IMR-90 (cell line): ENCODE measurements at regions not wholly inside any gene's neighbourhood (a gene's known extent, or its start where the extent isn't known, plus 50 kb on each side); places are given as distances from the start of the nearest gene placed in this dataset.

Experiments
- ATAC-seq: fragments of 200-7000 bp; cut with Tn5 transposase; 2 replicates; pipeline ENCODE4 v1.9.1; 2020; ENCODE audit warnings: low read depth, mild to moderate bottlenecking, moderate library complexity
- BruUV-seq: library from RNA; stranded (reverse); fragments of 400-500 nt; replicated peaks from 2 replicates; lab custom pipeline; 2021; lab: Mats Ljungman, UMichigan
- CTCF ChIA-PET: fragments of 300-600 bp; formaldehyde crosslinking; extraction: SDS; loops from one replicate; lab custom pipeline; 2021; ENCODE audit warnings: antibody characterized with exemption; lab: Yijun Ruan, JAX
- POLR2A ChIA-PET: fragments of 300-600 bp; sonication (Branson Sonifier 250); formaldehyde crosslinking; loops from one replicate; lab custom pipeline; 2022; ENCODE audit warnings: antibody characterized with exemption; ENCODE audit not compliant: unreplicated experiment; lab: Charles Lee
- DNase-seq: peaks from one replicate; pipeline ENCODE4 v3.0.0; 2013
- H2AFZ ChIP-seq: replicated peaks from 2 replicates; pipeline ENCODE3; 2013; ENCODE audit warnings: low read length, mild to moderate bottlenecking; ENCODE audit not compliant: poor library complexity
- H2AK5ac ChIP-seq: 2 replicates; pipeline ENCODE4 v1.6.1; 2013; ENCODE audit warnings: low read depth, low read length, inconsistent platforms
- H2AK9ac ChIP-seq: replicated peaks from 2 replicates; pipeline ENCODE3; 2013; ENCODE audit warnings: mild to moderate bottlenecking, low read depth, low read length, moderate library complexity; ENCODE audit not compliant: poor library complexity
- H2BK120ac ChIP-seq: 2 replicates; pipeline ENCODE4 v1.6.1; 2013; ENCODE audit warnings: low read depth, low read length, inconsistent platforms
- H2BK15ac ChIP-seq: 3 replicates; pipeline ENCODE4 v1.6.1; 2013; ENCODE audit warnings: low read depth, low read length, inconsistent platforms
- H2BK20ac ChIP-seq: 2 replicates; pipeline ENCODE4 v1.6.1; 2013; ENCODE audit warnings: low read depth, mild to moderate bottlenecking, inconsistent platforms, low read length, moderate library complexity
- H2BK5ac ChIP-seq: 2 replicates; pipeline ENCODE4 v1.6.1; 2013; ENCODE audit warnings: mild to moderate bottlenecking, low read depth, low read length, inconsistent platforms; ENCODE audit not compliant: poor library complexity, severe bottlenecking
- H3K14ac ChIP-seq: replicated peaks from 2 replicates; pipeline ENCODE4 v1.6.1; 2013; ENCODE audit warnings: low read depth, low read length, inconsistent platforms
- H3K18ac ChIP-seq: 2 replicates; pipeline ENCODE4 v1.6.1; 2013; ENCODE audit warnings: low read depth, low read length, control low read depth
- H3K23ac ChIP-seq: 2 replicates; pipeline ENCODE4 v1.6.1; 2013; ENCODE audit warnings: low read depth, low read length, inconsistent platforms
- H3K27ac ChIP-seq: 2 replicates; pipeline ENCODE4 v1.5.1; 2013; ENCODE audit warnings: mild to moderate bottlenecking, control low read depth, low read length; ENCODE audit not compliant: insufficient read depth
- H3K27me3 ChIP-seq: 2 replicates; pipeline ENCODE4 v1.6.1; 2013; ENCODE audit warnings: low read length; ENCODE audit not compliant: control insufficient read depth, insufficient read depth
- H3K36me3 ChIP-seq: 2 replicates; pipeline ENCODE4 v1.6.1; 2013; ENCODE audit warnings: low read length, mixed read lengths; ENCODE audit not compliant: control insufficient read depth, insufficient read depth
- H3K4ac ChIP-seq: 2 replicates; pipeline ENCODE4 v1.6.1; 2013; ENCODE audit warnings: low read depth, low read length, inconsistent platforms
- H3K4me1 ChIP-seq: 2 replicates; pipeline ENCODE4 v1.6.1; 2013; ENCODE audit warnings: low read length, mixed read lengths; ENCODE audit not compliant: control insufficient read depth, insufficient read depth
- H3K4me2 ChIP-seq: 2 replicates; pipeline ENCODE4 v1.6.1; 2013; ENCODE audit warnings: low read depth, mild to moderate bottlenecking, control low read depth, low read length, moderate library complexity
- H3K4me3 ChIP-seq: 2 replicates; pipeline ENCODE4 v1.5.1; 2013; ENCODE audit warnings: low read depth, mild to moderate bottlenecking, control low read depth, low read length, moderate library complexity; ENCODE audit not compliant: insufficient read depth
- H3K56ac ChIP-seq: 2 replicates; pipeline ENCODE4 v1.6.1; 2013; ENCODE audit warnings: low read length, inconsistent platforms; ENCODE audit not compliant: insufficient read depth; ENCODE audit errors: extremely low read depth
- H3K79me1 ChIP-seq, 2 experiments: 2 replicates each; pipeline ENCODE4 v1.6.1; 2013; ENCODE audit warnings: low read length in 2 of 2, inconsistent platforms in 1 of 2, low read depth in 1 of 2
- H3K9ac ChIP-seq: 2 replicates; pipeline ENCODE4 v1.6.1; 2013; ENCODE audit warnings: low read depth, low read length, control low read depth
- H3K9me1 ChIP-seq: 2 replicates; pipeline ENCODE4 v1.6.1; 2013; ENCODE audit warnings: low read length, inconsistent platforms; ENCODE audit not compliant: insufficient read depth
- H3K9me3 ChIP-seq: 2 replicates; pipeline ENCODE4 v1.6.1; 2013; ENCODE audit warnings: low read length; ENCODE audit not compliant: control insufficient read depth, insufficient read depth
- H4K20me1 ChIP-seq: 2 replicates; pipeline ENCODE4 v1.6.1; 2013; ENCODE audit warnings: low read length, inconsistent platforms; ENCODE audit not compliant: insufficient read depth
- H4K5ac ChIP-seq: 2 replicates; pipeline ENCODE4 v1.6.1; 2013; ENCODE audit warnings: mild to moderate bottlenecking, low read depth, low read length, control low read depth
- H4K8ac ChIP-seq, 2 experiments: 2 replicates each; pipeline ENCODE4 v1.6.1; 2013; ENCODE audit warnings: low read depth in 2 of 2, low read length in 2 of 2, control low read depth in 1 of 2, inconsistent platforms in 1 of 2
- H4K91ac ChIP-seq: 2 replicates; pipeline ENCODE4 v1.6.1; 2013; ENCODE audit warnings: low read depth, low read length, inconsistent platforms; ENCODE audit not compliant: insufficient read depth
- BHLHE40 ChIP-seq: fragments of 150-350 bp; IDR thresholded peaks from 2 replicates; pipeline ENCODE4 v1.6.1; 2016; ENCODE audit warnings: mild to moderate bottlenecking, low read depth, low read length
- CEBPB ChIP-seq: IDR thresholded peaks from 2 replicates; pipeline ENCODE4 v1.6.1; 2012; ENCODE audit warnings: low read depth, low read length, improper control_type of control experiment
- CHD1 ChIP-seq: IDR thresholded peaks from 2 replicates; pipeline ENCODE4 v1.6.1; 2012; ENCODE audit warnings: low read depth, low read length, improper control_type of control experiment
- CTCF ChIP-seq: conservative IDR thresholded peaks from 2 replicates; pipeline ENCODE4 v1.5.1; 2012; ENCODE audit warnings: mild to moderate bottlenecking, low read depth, low read length, improper control_type of control experiment
- ELK1 ChIP-seq: fragments of 150-350 bp; IDR thresholded peaks from 2 replicates; pipeline ENCODE4 v1.6.1; 2016; ENCODE audit warnings: low read depth, mild to moderate bottlenecking, low read length, moderate library complexity, borderline replicate concordance
- MAFK ChIP-seq: IDR thresholded peaks from 2 replicates; pipeline ENCODE4 v1.6.1; 2012; ENCODE audit warnings: low read depth, low read length, improper control_type of control experiment
- RAD21 ChIP-seq: IDR thresholded peaks from 2 replicates; pipeline ENCODE4 v1.6.1; 2012; ENCODE audit warnings: low read length, improper control_type of control experiment
- RCOR1 ChIP-seq: IDR thresholded peaks from 2 replicates; pipeline ENCODE4 v1.6.1; 2012; ENCODE audit warnings: mild to moderate bottlenecking, low read length, improper control_type of control experiment; ENCODE audit not compliant: insufficient replicate concordance
- SMC3 ChIP-seq: fragments of 150-350 bp; IDR thresholded peaks from 2 replicates; pipeline ENCODE4 v1.6.1; 2016; ENCODE audit warnings: low read depth, mild to moderate bottlenecking, antibody characterized with exemption, low read length, moderate library complexity
- WGBS, 2 experiments: methylation state at CpG; one replicate each; pipeline versions ENCODE4 v1.1.5 to v1.1.7; 2013; ENCODE audit warnings: missing lambda C conversion rate in 2 of 2; ENCODE audit not compliant: insufficient read length in 1 of 2; ENCODE audit errors: extremely low coverage in 2 of 2; 5-methylcytosine and 5-hydroxymethylcytosine counted together
- dilution Hi-C: fragments of 300-500 bp; cut with HindIII; formaldehyde crosslinking; loops from one replicate; pipeline ENCODE4 v1.14.3; 2018; ENCODE audit warnings: low sequenced_read_pairs; ENCODE audit not compliant: unreplicated experiment
- in situ Hi-C: fragments of 300-500 bp; cut with MboI; formaldehyde crosslinking; loops from 3 replicates; pipeline ENCODE4 v1.14.3; 2019; ENCODE audit warnings: low sequenced_read_pairs, inconsistent platforms, mixed read lengths
- intact Hi-C: fragments of 100-400 bp; cut with micrococcal nuclease; formaldehyde crosslinking; loops from 2 replicates; pipeline ENCODE4 v1.10.0; 2022

- H3K14ac ChIP-seq = no peak overlapping the region
- no peak overlapping the region for H2BK20ac ChIP-seq
- H3K9ac ChIP-seq = no peak overlapping the region
- H2AK9ac ChIP-seq = no peak overlapping the region
- no peak for TF ChIP-seq BHLHE40
- no peak for TF ChIP-seq RAD21
- no peak for TF ChIP-seq ELK1
- TF ChIP-seq RCOR1 = no peak
- no peak for TF ChIP-seq CEBPB
- TF ChIP-seq CTCF = no peak
- TF ChIP-seq SMC3 = no peak
- no peak for TF ChIP-seq MAFK
- TF ChIP-seq CHD1 = no peak
- no peak overlapping the region for H3K18ac ChIP-seq
- POLR2A ChIA-PET = no interaction called here
- DNase-seq (peak; percentile 29), ATAC-seq (no peak)
- H2BK120ac ChIP-seq = no peak overlapping the region
- H4K20me1 ChIP-seq = no peaks in the 10 kb centered on the region
- no peak overlapping the region for H3K4ac ChIP-seq
- CTCF ChIA-PET = interaction anchor here (0.6 kb wide), 1 partner anchor 11 kb away, joined by 4 read pairs; no protein-coding TSS in a partner anchor
- no peaks in the 10 kb centered on the region for H3K79me1 ChIP-seq
- H4K5ac ChIP-seq = no peak overlapping the region
- peaks cover 4% of the 10 kb centered on the region; the same call in 1 of the 2 replicates for H3K9me3 ChIP-seq
- H4K8ac ChIP-seq = no peak overlapping the region
- H3K23ac ChIP-seq = no peak overlapping the region
- no peak overlapping the region for H4K91ac ChIP-seq
- no peak overlapping the region for H3K4me2 ChIP-seq
- WGBS, 2 experiments = 29% methylated on average over 1 of the region's 4 CpGs; no CpG with 5 or more reads in 1 of the 2 experiments
- no peaks in the 10 kb centered on the region for H3K9me1 ChIP-seq
- BruUV-seq = no TSS peak
- H3K56ac ChIP-seq = no peak overlapping the region
- in situ Hi-C loops (no loop called here), dilution Hi-C loops (no loop called here), intact Hi-C loops (no loop called here)
- no peak overlapping the region for H3K4me3 ChIP-seq
- H3K4me1 ChIP-seq = no peaks in the 10 kb centered on the region
- H2AK5ac ChIP-seq = no peak overlapping the region
- H3K36me3 ChIP-seq = no peaks in the 10 kb centered on the region
- no peak overlapping the region for H2BK15ac ChIP-seq
- H3K27ac ChIP-seq = no peak overlapping the region
- no peaks in the 10 kb centered on the region for H3K27me3 ChIP-seq
- no peak overlapping the region for H2BK5ac ChIP-seq
- no peak overlapping the region for H2AFZ ChIP-seq
These were observed 377.5 kb upstream of the NR2F2 start for GRCh38 chr15:95953032-95953431.
